LoVo (cell line): ENCODE measurements at regions not wholly inside any gene's neighbourhood (a gene's known extent, or its start where the extent isn't known, plus 50 kb on each side); places are given as distances from the start of the nearest gene placed in this dataset.

Source experiments
- DNase-seq: peaks from one replicate; pipeline ENCODE4 v3.0.0-alpha.2; 2016; ENCODE audit warnings: low spot score

DNA sequence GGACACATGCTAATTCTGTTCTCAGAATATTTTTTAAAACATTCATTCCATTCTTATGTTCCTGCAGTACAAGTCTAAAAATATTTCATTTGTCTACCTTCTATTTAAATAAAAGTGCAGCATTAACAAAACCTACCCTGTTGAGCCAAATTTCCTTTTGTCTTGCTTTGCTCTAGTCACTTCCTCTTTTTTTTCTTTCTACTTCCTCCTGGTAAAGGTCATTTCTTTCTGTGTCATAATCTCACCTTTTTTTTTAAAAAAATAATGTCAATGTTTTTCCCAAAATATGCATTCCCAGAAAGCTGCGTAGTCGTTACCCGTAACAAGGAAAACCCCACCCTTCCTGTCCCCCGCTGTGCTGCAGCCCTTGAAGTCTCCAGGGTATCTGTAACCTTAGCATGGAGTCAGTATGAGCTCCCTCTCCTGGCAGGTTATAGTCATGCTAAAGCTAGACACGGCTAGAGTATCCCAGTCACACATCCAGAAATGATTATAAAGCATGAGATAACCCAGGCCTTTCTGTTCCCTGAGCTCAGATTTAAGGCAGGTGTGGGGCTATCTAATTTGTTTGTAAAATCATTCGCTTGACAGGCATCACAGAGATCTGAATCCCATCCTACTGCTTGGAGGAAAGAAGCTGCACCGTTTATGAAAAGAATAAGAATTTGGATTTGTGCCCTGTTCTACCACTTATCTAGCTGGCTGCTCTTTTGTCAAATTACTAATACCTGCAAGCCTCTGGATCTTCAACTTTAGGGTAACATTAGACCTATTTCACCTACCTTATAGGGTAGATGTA lies 51.1 kb upstream of the EED start:
- DNase-seq = peak; percentile 83

GRCh38 chr11:86192519-86193257 lies 51.9 kb upstream of the EED start:
- no peak for DNase-seq

GRCh38 chr11:86191874-86192273 lies 52.7 kb upstream of the EED start:
- no peak for DNase-seq

GRCh38 chr11:86187027-86187426 lies 57.5 kb upstream of the EED start:
- DNase-seq = no peak

DNA sequence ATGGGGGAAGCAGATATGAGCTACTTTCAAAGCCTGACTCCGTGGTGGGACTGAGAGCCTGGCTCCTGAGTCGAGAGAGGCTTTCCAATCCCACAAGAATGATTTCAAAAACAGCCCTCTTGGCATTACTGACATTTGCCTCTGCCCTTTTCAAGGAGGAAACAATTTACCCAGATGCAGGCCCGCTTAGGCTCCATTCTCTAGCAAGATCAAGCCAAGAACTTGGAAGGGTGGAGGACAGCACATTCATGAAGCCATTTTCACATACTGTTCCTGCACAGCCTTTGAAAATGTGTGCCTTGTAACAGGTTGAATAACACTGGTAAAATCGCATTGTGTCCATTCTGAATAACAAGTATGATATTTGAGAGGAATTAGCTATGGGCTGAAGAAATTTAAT lies 58.2 kb upstream of the EED start:
- no peak for DNase-seq

DNA sequence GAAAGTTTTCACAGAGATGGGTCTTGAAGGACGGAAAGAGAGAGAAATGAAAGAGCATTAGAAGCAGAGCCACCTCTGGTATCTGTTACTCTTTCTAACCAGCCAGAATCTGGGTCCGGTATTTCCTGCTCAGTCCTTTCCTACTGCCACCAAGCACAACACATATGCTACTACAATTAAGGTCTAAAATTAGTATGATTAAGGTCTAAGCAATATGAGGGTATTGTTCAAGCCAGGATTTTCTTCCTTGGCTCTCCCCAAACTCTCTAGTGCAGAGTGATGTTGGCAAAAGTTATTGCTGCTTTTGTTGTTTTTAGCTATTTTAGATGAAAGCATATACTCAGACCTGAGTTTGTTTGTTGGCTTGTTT lies 59.2 kb upstream of the EED start:
- no peak for DNase-seq

DNA sequence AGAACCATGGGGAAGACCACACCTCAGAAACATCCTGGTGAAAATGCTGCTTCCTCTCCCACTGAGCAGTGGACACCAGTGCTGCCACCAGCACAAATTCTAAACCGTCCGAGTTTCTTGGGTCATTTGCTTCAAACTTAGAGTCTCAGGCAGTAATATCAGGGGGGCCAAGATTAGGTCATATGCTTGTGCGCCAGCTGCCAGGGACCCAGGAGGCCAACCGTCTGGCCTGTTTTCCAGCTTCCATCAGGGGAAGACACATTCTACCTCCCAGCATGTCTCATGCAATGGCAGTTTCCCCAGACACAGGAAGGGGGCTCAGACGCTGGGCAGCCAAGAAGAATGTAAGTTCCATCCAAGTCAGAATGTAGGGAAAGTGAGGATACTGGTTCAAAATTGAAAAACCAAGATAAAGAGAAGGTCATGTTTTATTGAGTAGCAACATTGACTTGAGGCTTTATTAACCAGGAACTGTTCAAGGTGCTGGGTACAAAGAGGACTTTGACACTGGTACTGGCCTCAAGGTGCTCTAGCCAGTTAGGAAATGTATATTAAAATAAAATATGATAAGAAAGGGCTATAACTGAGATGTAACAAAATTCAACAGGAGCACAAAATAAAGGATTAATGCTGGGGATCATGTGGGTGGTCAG lies 59.7 kb upstream of the EED start:
- DNase-seq = no peak

- DNase-seq = no peak
These were observed 60.9 kb upstream of the EED start for GRCh38 chr11:86183694-86184093.

DNA sequence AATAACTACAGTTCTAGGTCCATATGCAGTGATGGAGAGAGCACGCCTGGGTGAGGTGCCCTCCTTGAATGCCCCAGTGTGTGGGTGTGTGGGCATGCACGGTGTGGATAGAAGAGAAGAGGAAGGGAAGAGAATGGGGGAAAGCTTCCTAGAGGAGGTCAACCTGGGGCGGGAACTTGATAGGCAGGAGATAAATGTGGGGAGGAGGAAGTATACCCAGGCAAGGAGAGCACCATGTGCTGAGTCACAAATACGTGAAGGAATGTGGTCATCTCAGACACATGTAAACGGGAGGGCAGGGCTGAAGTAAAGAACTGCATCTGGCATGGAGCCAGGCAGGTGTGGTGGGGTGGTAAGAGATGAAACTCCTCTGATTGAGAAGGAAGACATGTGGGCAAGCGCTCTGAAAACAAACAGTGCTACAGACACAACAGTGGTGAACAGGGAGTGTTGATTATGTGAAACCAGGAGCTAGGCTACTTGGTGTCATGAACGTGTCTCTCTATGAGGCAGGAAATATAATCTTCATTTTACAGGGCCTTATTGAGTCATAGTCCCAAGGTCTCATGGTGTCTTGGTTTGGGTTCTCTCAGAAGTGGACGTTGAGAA lies 61.5 kb upstream of the EED start:
- DNase-seq = peak; percentile 87

DNA sequence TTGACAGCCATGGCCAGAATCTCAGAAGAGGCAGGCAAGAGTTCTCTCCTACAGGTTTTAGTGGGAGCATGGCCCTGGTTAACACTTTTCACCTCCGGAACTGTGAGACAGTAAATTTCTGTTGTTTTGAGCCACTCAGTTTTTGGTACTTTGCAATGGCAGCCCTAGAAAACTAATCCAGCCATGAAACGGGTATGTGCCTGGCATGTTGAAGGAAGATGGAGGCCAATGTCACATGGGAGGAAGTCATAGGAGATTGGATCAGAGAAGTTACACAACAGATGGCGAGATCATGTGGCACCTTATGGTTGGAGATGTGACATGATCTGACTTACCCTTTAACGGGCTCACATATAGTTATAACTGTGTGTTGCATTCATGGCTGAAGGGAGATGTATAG lies 63.2 kb upstream of the EED start:
- no peak for DNase-seq

DNA sequence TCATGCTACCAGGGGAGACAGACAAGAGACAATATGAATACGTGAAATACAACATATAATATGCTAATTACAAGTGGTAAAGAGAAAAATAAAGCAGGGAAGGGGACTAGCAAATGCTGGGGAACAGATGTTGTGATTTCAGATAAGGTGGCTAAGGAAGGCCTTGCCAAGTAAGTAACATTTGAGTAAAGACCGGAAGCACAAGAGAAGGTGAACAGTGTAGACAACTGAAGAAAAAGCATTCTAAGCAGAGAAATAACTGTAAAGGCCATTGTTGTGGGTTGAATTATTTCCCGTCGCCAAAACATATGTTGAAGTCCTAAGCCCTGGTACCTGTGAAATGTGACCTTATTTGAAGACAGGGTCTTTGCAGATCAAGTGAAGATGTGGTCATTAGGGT lies 63.7 kb upstream of the EED start:
- DNase-seq = no peak

- no peak for DNase-seq
These were observed 64.1 kb upstream of the EED start for GRCh38 chr11:86180423-86180822.

DNA sequence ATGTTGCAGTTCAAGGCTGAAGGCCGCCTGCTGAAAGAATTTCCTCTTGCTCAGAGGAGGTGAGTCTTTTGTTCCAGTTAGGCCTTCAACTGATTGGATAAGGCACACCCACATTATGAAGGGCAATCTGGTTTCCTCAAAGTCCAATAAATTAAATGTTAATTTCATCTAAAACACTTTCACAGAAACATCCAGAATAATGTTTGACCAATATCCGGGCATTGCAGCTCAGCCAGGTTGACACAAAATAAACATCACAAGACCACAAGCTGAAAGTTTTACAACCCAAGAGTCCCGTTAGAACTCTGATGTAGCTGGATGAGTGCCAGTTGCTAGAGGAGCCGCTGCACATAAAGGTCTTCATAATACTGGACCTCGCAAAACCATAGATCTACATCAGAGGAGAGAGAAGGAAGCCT lies 64.9 kb upstream of the EED start:
- DNase-seq = peak; percentile 57

DNA sequence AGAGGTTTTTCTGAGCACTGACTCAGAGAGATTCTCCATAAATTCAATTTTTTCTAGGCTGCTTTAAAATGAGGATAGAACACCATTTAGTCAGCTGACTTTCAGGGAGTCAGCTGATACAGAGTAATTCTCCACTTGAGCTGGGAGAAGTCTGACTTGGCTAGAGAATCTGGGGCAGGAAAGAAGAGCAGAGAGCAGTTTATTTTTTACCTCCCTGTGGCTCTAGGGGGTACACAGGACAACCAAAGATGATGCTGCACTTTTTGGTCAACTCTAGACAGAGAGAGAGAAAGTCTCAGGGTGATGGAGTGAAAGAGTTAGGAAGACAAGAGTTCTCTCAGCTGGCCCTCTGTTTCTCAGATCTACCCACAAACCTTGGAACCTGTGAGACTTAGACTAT lies 67.3 kb upstream of the EED start:
- no peak for DNase-seq

DNA sequence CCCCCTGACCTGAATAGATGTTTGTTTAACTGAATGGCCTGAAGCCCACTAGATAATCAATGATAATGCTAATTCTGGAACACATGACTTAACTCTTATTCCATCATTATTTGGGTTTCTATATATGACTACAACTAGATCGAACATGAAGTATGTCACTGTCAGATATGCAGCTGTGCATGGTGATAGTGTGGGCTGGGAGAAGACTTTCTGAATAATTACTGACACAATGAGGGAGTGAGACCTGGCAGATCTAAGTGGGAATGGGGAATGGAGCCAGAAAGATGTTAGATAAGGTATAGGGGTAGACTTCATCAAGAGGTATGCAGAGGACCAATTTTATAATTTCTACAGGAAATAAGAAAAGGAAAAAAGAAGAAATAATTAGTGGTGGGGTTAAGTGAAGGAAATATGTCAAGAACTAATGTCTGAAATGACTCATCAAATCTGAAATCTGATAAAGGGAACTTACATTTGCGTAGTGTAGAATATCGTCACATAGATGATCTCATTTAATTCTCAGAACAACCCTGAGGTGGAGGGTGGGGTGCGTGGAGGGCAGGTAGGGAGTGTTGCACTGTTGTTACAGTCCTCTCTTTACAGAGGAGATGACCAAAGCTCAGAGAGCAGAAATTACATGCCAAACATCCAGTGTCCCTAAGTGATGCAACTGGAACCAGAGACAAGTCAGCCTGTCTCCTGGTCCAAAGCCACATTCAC lies 68.2 kb upstream of the EED start:
- DNase-seq = no peak

DNA sequence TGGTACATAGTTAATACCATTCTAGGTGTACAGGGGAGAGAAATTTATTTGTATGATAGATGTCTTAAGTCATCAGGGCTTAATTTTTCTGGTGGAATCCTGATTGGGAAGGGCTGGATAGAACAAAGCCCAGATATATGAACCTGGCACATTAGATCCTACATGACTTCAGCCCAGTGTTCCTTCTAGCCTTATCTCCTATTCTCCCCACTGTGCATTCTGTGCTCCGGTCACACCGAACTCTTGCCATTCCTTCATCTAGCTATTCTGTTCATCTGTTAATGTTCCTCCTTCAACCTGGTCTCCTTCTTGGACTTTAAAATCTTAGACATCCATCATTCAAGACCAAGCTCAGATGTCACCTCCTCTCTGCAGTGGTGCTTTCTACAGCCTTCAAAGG lies 68.9 kb upstream of the EED start:
- DNase-seq = no peak

DNA sequence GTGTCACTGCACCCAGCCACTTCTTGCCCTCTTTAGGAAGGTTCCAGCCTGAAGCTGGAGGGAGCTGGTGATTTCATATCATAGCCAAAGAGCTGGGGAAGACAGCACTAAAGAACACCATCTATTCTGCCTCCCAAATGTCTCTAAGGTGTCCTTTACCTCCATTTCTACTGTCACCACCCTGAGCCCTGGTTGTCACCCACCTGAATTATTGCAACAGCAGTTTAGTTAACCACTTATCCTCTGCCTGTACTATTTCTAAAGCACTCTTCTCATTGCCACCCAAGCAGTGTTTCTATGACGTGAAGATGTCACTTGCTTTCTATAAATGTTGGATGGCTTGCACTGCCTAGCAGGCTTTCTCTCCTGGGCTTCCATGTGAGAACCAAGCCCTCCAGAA lies 69.4 kb upstream of the EED start:
- no peak for DNase-seq

DNA sequence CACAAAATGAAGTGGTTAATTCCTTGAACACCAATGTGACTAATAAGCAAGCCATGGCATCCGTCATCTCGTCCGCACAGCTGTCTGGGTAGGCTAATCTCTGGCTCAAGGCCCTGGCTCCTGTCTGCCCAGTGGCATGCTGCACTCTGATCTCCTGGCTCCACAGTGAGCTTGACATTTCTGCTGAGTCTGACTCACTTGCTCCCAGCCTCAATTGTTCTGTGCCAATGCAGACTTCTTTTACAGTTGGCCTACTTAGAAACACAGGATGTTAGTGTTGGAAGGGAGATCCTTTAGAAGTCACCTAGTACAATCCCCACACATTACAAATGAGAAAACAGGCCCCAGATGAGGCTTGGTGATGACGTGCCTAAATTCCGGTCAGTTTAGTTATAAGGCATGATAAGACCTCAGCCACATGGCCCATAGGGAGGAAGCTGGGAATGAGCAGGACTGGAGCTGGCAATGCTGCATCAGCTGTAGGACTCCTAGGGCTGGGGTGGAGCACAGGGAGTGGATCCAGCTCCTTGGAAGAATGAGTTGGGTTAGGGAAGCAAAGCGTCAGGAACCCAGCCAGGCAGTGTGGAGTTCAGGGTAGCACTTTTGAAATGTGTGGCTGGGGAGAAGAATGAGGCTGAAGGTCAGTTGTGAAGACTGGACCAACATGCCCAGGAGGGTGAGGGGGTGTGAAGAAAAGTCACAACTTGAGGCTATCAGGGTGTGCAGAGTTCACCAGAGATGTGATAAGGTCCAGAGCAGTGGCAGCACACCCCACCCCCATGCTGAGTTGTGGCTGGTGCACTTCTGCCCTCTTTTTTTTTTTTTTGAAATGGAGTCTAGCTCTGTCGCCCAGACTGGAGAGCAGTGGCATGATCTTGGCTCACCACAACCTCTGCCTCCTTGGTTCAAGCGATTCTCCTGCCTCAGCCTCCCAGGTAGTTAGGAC lies 70.2 kb upstream of the EED start:
- DNase-seq = no peak

- no peak for DNase-seq
These were observed 71.7 kb upstream of the EED start for GRCh38 chr11:86172894-86173293.

DNA sequence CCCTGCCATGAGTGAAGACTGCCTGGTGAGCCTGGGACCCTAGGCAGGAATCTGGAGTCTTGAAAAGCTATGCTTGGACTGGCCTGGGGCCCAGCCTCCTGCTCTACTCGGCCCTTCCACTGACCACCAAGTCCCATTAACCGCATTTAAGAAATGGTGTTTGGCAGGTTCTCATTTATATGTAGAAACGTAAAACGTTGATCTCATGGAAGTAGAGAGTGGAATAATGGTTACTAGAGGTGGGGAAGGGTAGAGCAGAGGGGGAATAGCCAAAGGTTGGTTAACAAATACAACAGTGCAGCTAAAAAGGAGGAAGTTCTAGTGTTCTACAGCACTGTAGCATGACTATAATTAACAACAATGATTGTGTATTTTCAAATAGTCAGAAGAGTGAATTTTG lies 72.9 kb upstream of the EED start:
- no peak for DNase-seq
